HG03066 (cell line): ENCODE measurements at regions not wholly inside any gene's neighbourhood (a gene's known extent, or its start where the extent isn't known, plus 50 kb on each side); places are given as distances from the start of the nearest gene placed in this dataset.
"Not testable (repeated sequence)": the region's sequence is repeated elsewhere in the genome, so short reads cannot be mapped to it uniquely, and the experiment has no call there.

Source experiments
- ATAC-seq: cut with Tn5 transposase; IDR thresholded peaks from one replicate; pipeline ENCODE4 v1.9.1; 2021; ENCODE audit warnings: low read depth; ENCODE audit not compliant: unreplicated experiment

- ATAC-seq: no peak
Observed at GRCh38 chr13:84705982-84706710, 823.9 kb upstream of the SLITRK1 start.

- no peak for ATAC-seq
Observed at GRCh38 chr13:84702174-84702573, 819.9 kb upstream of the SLITRK1 start.

- ATAC-seq: not testable (repeated sequence)
Observed at GRCh38 chr13:84697591-84697990, 815.3 kb upstream of the SLITRK1 start.

GRCh38 chr13:84686973-84687372 lies 804.7 kb upstream of the SLITRK1 start:
- no peak for ATAC-seq

GRCh38 chr13:84686458-84686857 lies 804.2 kb upstream of the SLITRK1 start:
- ATAC-seq: no peak

DNA sequence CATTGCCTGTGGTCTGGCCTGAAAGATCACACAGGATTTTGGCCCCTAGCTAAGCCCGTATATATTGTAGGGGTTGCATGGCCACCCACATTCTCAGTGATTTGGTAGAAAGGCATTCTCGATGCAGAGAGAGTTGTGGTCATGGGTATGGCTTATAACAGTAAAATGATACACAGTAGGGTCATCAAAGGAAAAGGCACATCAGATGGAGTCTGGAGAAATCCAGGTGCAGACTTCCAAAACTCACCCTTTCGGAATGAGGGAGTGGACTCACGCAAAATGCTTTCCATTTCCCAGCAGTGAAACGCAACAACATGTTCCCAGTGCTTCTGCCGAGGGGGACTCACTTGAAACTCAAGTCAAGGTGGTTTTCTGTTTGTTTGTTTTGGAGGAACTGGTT lies 802.5 kb upstream of the SLITRK1 start:
- ATAC-seq: no peak

GRCh38 chr13:84684048-84684662 lies 801.9 kb upstream of the SLITRK1 start:
- ATAC-seq: no peak

DNA sequence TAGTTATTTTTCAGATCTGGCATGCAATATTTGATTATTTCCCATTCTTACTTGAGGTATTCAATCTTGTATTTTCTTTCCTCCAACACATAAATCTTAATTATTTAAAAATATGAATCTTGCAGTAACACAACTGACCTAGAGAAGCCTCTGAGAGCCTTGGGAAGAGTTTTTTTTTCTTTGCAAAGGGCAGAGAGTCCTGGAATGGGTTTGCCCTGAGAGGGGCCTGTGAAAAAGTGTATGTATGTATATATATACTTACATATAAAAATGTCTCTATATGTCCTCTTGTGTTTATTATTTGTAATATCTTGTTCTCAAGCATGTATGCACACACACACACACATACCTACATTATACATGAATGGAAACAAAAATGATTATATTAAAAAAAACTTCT lies 801.2 kb upstream of the SLITRK1 start:
- no peak for ATAC-seq

DNA sequence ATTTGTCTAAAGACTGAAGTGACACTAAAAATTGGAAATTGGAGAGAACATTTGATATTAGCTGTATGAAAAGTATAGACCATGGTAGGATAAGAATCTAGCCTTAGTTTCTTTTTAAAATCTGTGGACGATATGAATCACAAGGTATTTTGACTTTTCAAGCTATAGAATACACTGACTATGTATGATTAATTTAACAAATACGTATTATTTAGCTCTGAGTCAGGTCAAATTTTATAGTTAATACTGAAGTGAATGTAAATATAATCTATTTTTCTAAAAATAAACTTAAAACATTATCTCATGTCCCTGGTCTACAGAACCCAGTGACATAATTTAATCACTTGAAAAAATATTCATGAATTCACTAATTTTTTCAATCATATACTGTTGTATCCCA lies 795.6 kb upstream of the SLITRK1 start:
- no peak for ATAC-seq

GRCh38 chr13:84672616-84673015 lies 790.3 kb upstream of the SLITRK1 start:
- ATAC-seq: no peak

DNA sequence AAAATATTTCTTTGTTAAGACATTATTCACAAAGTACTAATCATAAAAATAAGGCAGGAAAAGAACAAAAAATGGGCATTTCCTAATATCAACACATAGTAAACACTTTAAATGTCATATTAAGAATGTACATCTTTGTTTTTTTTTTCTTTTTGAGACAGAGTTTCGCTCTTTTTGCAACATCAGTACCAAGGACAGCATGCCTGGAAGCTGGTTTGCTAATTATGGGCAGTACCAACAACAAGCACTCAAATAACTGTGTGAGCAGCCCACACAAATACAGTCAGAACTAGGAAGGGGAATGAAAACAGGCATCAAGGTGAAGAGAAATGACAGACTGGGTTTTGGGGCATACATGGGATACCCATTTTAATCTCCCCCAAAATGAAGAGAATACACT lies 788.0 kb upstream of the SLITRK1 start:
- ATAC-seq: no peak

GRCh38 chr13:84668637-84669036 lies 786.4 kb upstream of the SLITRK1 start:
- no peak for ATAC-seq

GRCh38 chr13:84662491-84662890 lies 780.2 kb upstream of the SLITRK1 start:
- no peak for ATAC-seq

DNA sequence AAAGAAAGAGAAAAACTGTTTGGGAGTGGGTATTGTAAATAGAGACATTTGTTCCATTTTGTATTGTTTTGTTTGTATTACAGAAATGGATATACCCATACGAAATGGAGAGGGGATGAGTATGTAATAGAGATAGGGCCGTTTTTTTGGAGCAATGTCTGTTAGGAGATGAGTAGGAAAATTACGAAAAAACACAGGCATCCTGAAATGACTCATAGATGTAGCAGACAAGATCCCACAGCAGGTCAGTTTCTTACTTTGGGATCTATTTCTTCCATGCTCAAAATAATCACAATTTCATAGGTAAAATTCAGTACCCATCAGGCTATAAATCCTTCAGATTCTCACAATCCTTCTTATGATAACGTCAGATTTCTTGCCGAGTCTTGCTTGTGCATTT lies 779.4 kb upstream of the SLITRK1 start:
- no peak for ATAC-seq

DNA sequence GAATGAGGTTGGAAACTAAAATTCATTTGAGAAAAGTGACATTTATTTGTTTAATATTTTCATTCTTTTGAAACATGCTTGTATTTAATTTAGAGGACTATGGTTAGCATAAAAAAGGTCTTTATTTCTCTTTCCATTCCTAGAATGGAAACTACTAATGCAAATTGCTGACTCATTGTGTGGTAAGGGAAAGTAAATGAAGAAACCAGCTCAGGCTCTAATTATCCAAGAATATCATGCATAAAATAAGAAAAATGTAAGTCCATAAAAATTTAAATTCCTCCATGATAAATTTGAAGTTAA lies 777.0 kb upstream of the SLITRK1 start:
- no peak for ATAC-seq

DNA sequence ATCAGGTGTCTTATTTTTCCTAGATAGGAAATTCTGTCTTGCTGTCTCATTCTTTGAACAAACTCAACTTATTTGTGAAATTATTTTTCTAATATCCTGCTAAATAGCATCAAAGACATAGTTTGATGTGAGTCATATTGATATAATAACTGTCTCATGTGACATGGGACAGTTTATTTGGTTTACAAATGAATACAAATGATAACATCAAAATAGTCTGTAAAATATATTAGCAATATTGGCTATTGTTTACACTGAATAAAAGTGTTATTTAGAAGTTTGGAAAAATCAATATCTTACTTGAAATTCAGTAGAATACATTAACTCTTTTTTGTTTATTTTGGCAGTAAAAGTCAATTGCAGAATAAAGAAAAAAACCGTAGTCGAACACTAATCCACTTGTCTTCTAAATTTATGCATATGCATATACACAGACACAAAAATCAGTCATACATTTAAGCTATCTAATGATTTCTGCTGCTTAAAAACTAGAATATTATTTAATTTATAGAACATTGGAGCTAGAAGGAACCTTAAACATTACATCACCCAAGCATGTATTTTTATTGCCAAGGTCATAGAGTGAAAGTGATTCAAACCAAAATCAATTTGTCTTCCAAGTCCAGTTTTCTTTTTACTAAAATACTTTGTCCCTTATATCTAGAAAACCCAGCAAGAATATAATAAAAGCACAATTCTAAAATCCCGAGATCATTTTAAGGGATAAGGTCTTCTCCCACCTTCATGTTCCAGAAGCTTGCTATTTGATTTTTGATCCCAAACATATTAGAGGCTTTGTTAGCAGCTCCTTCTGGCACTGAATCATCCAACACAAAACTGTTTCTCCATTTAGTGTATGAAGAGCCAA lies 776.5 kb upstream of the SLITRK1 start:
- no peak for ATAC-seq

GRCh38 chr13:84655677-84656076 lies 773.4 kb upstream of the SLITRK1 start:
- no peak for ATAC-seq

DNA sequence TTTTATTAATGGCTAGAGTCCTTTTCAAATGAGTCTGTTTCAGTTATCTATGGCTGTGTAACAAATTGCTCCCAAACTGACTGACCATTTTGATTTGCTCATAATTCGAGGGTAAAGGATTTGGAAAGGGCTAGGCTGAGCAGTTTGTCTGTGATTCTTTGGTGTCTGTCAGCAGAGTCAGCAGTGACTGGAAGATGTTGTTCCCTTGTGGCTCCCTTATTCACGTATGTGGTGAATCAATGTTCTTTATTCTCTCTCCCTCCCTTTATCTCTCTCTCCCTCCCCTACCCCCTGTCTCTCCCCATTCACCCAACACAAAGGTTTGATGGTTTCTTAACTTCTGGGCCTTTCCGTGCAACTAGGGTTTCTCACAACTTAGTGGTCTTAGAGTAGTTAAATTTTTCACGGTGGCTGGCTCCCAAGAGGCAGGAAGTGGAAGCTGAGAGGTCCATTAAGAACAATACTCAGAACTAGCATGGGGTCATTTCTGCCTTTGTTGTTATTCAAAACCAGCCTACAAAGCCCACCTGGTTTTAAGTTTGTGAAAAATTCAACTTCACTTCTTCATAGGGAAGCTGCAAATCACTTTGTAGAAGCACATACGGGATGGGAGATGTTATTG lies 772.5 kb upstream of the SLITRK1 start:
- no peak for ATAC-seq

- no peak for ATAC-seq
Observed at GRCh38 chr13:84653915-84654534, 771.8 kb upstream of the SLITRK1 start.

DNA sequence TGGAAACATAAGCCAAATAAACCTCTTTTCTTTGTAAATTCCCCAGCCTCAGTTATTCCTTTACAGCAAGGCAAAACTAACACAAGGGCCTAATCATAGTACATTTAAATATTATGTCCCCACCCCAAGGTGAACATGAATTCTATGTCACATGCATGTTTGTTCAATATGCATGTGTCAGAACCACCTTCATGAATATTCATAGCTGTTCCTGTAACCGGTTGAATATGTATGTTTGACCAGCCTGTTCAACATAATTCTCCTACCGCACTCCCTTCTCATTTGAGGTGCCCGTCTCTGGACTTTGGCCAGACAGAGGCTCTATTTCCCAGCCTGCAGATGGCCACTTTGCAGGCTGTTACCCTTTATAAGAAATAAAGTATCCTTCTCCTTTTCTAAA lies 769.4 kb upstream of the SLITRK1 start:
- ATAC-seq: no peak

DNA sequence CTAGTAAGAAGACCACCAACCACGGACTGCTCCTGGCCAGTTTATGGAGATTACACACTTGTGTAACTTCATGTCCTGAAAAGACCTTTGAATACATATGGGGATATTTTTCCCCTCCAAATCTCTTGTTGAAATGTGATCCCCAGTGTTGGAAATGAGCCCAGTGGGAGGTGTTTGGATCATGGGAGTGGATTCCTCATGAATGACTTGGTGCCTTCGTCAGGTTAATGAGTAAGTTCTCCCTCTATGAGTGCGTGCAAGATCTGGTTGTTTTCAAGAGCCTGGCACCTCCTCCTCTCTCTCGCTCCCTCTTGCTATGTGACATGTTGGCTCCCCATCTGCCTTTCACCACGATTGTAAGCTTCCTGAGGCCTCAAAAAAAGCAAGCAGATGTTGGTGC lies 769.0 kb upstream of the SLITRK1 start:
- no peak for ATAC-seq
